ENCODE measurements at regions not wholly inside any gene's neighbourhood (a gene's known extent, or its start where the extent isn't known, plus 50 kb on each side); places are given as distances from the start of the nearest gene placed in this dataset.

DNA sequence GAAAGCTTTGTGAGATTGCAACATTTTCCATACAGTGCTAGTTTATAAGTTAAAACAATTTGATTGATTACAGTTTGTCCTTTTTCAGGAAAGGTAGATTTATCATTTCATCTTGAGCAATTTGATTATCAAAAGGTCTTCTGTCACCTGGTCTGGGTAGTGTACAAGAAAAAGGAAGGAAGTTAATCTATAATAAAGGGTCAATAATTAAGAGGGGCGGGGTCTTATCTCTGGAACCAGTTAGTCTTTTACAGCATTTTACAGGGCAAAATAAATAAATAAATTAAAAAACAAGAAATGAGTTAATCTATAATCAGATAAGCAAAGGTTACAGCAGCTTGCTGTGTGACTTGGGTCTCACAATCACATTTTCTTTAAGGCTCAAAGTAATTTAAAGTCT lies 277.8 kb upstream of the GYPC start:
- intact Hi-C loops (cut with micrococcal nuclease), result no loop called here

GRCh38 chr2:126381091-126381490 lies 274.9 kb upstream of the GYPC start:
- intact Hi-C loops (cut with micrococcal nuclease), result no loop called here

DNA sequence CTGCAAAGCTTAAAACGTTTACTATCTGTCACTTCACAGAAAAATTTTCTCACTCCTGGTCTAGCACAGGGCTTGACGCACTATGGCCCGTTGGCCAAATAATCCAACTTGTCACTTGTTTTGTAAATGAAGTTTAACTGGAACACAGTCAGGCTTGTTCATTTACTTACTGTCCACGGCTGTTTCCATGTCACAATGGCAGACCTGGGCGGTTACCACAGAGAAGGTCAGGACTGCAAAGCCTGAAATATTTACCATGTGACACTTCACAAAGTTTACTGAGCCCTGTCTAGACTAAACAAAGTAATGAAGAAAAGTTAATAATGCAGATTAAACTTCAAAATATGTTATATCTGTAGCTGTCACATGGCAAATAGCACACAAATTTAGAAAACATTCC lies 273.0 kb upstream of the GYPC start:
- intact Hi-C loops (cut with micrococcal nuclease), result no loop called here

- intact Hi-C loops (cut with micrococcal nuclease), result no loop called here
Observed at GRCh38 chr2:126383800-126384199, 272.2 kb upstream of the GYPC start.

GRCh38 chr2:126385441-126385840 lies 270.5 kb upstream of the GYPC start:
- intact Hi-C loops (cut with micrococcal nuclease), result no loop called here

- intact Hi-C loops (cut with micrococcal nuclease), result no loop called here
Observed at GRCh38 chr2:126385983-126386382, 270.0 kb upstream of the GYPC start.

- intact Hi-C loops (cut with micrococcal nuclease), result no loop called here
Observed at GRCh38 chr2:126389446-126389845, 266.5 kb upstream of the GYPC start.

DNA sequence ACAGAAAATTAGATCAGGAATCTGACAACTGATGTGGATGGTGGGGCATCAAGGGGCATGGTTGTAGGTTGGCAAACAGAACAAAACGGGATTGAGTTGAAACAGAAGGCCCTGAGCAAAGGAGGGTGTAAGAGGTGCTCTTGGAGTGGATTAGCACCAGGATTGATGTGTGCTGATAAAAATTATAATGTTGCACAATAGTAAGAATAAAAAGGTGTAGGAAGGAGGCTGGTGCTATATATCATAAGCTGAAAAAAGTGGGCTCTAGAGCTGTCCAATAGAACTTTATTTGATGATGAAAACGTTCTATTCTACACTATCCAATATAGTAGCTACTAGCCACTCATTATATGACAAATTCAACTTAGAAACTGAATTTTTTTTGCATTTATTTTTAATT lies 263.1 kb upstream of the GYPC start:
- intact Hi-C loops (cut with micrococcal nuclease), result no loop called here

GRCh38 chr2:126399001-126399400 lies 257.0 kb upstream of the GYPC start:
- intact Hi-C loops (cut with micrococcal nuclease), result loop anchor here (2.0 kb wide), 1 partner anchor 574 kb away; no protein-coding TSS in a partner anchor

DNA sequence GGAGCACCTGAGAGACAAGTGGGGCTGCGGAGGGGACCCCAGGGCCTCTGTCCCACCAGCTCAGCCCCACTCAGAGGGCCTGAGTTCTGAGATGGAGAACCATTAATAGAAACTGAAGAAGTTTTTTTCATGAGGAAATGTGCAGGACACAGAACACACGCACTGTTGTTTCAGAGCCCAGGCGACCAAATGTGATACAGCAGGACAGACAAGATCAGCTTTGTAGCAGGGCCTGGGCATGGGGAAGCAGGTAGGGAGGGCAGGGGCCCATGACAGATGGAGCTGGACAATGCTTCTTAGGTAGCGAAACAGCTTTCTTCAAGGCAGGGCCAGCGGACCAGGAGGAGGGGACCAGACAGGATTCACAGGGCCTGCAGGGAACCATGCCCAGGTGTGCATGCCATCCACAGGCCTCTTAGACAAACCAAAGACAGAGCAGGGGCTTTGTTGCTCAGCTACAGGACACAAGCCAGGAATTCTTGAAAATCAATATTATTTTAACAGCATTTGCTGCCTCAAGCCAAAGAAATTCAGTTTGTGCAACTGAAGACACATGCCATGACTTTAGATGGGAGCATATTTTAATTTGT lies 252.8 kb upstream of the GYPC start:
- intact Hi-C loops (cut with micrococcal nuclease), result no loop called here

DNA sequence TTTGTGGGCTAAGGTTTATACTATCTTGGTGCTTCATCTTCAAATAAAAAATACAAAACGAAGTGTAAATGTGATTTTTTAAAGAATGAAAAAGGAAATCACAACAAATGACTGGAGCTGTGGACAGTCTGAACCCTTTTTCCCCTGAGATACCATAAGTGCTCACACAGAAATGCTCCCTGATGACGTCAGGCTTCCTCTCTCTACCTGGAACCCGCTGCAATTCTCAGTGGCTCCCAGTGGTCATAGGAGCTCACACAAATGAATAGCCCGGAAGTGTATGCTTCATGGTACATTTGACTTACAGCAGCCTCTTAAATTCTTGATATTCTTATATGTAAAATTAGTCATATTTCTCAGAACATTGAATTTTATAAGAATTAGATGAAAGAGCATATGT lies 249.7 kb upstream of the GYPC start:
- intact Hi-C loops (cut with micrococcal nuclease), result no loop called here

GRCh38 chr2:126408671-126409070 lies 247.3 kb upstream of the GYPC start:
- intact Hi-C loops (cut with micrococcal nuclease), result no loop called here

GRCh38 chr2:126409850-126410249 lies 246.1 kb upstream of the GYPC start:
- intact Hi-C loops (cut with micrococcal nuclease), result loop anchor here (5.0 kb wide), 2 partner anchors 247 to 367 kb away; partner anchors contain the start of gene GYPC

GRCh38 chr2:126413079-126413478 lies 242.9 kb upstream of the GYPC start:
- intact Hi-C loops (cut with micrococcal nuclease), result loop anchor here (5.0 kb wide), 2 partner anchors 244 to 364 kb away; partner anchors contain the start of gene GYPC

DNA sequence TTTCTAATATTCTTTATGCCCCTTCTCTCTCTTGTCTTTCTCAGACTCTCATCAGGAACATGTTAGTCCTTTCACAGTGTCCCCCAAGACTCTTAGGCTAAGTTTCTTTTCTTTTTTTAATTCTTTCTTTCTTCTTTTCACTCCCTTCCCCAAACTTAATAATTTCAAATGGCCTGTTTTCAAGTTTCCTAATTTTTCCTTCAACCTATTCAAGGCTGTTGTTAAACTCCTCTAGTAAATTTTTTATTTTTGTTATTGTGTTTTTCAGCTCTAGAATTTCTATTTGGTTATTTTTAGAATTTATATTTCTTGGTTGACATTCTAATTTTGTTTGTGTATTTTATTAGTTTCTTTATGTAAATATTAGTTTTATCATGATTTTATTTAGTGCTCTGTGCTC lies 236.6 kb upstream of the GYPC start:
- intact Hi-C loops (cut with micrococcal nuclease), result no loop called here

GRCh38 chr2:126425943-126426342 lies 230.0 kb upstream of the GYPC start:
- intact Hi-C loops (cut with micrococcal nuclease), result no loop called here

DNA sequence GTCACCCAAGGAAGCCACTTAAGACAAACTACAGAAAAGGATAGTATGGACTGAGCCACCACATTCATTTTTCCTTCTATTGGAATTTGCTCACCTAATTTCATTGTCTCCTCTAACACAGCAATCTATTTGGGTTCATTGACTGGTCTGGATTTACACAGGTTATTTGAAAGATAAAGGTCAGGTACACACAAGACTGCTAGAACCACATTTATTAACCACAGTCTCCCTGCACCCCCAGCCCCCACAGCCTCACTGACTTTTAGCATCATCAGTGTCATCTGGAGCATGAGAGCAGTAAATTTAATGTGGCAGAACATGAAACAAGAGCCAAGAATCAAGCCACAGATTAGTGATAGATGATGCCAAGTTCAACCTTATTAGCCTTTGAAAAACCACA lies 226.9 kb upstream of the GYPC start:
- intact Hi-C loops (cut with micrococcal nuclease), result no loop called here

GRCh38 chr2:126431136-126431535 lies 224.8 kb upstream of the GYPC start:
- intact Hi-C loops (cut with micrococcal nuclease), result no loop called here

DNA sequence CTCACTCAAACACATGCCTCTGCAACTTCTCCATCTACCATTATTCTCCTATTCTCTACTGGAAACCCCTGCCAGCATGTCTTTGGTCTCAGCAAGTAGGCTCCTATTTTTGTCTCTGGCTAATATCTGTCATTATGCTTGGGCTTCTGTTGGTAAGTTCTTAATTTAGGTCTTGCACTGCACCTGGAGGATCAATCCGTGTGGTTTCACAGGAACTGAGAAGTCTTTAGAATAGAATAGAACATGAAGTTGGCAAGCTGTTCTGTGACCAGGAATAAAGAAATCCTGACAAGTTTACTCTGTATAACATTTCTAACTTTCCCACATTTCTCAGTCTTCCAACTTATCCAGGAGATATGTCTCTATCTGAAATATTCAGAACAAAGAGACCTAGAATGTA lies 219.5 kb upstream of the GYPC start:
- intact Hi-C loops (cut with micrococcal nuclease), result no loop called here

DNA sequence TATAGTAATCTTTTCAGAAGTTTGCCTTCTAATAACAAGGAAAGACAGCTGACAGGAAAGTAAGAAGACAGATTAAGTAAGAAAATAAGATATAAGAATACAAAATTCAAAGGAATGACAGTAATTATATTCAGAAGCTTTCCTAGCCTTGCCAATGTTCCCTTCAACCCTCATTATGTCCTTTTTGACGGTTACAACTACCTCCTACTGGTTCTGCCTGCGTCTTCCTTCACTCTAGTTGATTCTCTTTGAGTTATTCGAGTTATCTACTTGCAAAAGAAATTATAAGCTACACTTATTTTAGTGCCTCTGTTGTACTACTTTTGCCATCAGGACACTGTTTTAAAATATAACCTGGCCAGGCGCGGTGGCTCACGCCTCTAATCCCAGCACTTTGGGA lies 218.9 kb upstream of the GYPC start:
- intact Hi-C loops (cut with micrococcal nuclease), result no loop called here

DNA sequence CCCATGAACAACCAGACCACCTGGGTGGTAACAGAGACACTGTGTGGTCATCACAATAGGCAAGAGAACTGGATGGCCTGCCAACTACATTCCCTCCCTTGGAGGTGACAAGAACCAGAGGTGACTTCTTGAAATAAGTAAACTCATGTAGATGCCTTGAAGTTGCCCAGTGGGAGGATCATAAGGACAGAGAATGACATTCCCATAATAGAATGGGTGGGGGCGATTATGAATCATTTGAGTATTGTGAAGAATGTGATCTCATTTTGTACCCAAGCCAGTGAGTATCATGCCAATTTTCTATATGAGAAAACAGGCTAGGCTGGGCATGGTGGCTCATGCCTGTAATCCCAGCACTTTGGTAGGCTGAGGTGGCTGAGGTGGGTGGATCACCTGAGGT lies 211.4 kb upstream of the GYPC start:
- intact Hi-C loops (cut with micrococcal nuclease), result no loop called here

DNA sequence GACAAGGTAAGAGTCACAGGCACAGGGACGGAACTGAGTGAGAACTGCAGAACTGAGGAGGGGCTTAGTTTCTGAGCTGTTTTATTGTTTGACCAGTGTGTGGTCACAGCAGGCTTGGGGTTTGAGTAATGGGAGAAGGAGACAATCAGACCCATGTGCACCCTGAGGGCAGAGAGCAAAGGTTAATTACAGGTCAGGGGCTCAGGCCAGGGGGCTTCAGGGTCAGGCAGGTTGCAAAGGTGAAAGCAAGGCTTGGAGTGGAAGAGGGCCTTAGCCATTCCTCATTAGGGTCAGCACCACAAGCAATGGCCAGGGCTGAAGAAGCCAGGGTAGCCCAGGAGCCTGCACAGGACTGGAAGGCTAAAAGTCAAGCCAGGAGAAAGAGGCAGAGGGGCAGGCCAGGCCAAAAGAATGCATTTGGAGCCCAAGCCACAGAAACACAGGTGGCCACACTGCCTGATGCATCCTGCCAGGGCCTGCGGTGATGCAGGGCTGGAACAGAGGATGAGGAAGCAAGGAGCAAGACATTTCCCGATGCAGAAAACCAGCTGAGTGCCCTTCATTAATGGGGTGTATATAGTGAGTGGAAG lies 209.8 kb upstream of the GYPC start:
- intact Hi-C loops (cut with micrococcal nuclease), result no loop called here

- intact Hi-C loops (cut with micrococcal nuclease), result no loop called here
Observed at GRCh38 chr2:126448611-126449010, 207.3 kb upstream of the GYPC start.

All from T-helper 1 cell treated with Interleukin-12 subunit alpha and Interleukin-12 subunit beta and Interleukin-4 antibody, amounts not matched to agents 30 ng/mL and 1 ng/mL, for 36 hours (primary cell).